ENCODE measurements at regions not wholly inside any gene's neighbourhood (a gene's known extent, or its start where the extent isn't known, plus 50 kb on each side); places are given as distances from the start of the nearest gene placed in this dataset.

DNA sequence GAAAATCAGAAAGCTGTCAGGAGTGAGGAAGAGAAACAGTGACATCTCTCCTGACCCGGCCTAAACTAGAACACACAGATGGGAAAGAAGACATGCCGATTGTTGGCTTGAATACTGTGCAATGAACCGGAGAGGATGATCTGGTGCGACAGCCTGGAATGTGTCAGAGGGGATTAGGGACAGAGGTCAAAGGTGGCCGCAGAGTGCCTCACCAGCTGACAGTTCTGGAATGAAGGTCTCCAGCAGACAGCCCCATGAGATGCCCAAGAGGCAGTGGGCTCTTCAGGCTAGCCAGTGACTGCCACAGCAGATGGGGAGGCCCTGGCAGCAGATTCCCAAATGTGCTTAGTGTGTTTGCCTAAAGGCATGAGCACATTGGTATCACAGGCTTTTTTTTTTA is 623.2 kb downstream of the CDH8 start (continued):
- TF ChIP-seq USF2 (IDR thresholded peaks at IDR 0.05; ENCODE audit: borderline replicate concordance, low read depth, low read length) (no peak), RCOR1 (IDR thresholded peaks at IDR 0.05; ENCODE audit: low read length) (no peak), EZH2phosphoT487 (IDR thresholded peaks at IDR 0.05; ENCODE audit: borderline replicate concordance, low read depth) (no peak), RAD21 (IDR thresholded peaks at IDR 0.05; ENCODE audit: low read length) (no peak), SIN3A (IDR thresholded peaks at IDR 0.05; ENCODE audit: borderline replicate concordance, low read depth, low read length) (no peak), MEF2A (IDR thresholded peaks at IDR 0.05; ENCODE audit: borderline replicate concordance, low read depth) (no peak), MAX (IDR thresholded peaks at IDR 0.05; ENCODE audit: low read depth) (no peak), TAF1 (IDR thresholded peaks at IDR 0.05; ENCODE audit: borderline replicate concordance, low read depth, low read length) (no peak)

DNA sequence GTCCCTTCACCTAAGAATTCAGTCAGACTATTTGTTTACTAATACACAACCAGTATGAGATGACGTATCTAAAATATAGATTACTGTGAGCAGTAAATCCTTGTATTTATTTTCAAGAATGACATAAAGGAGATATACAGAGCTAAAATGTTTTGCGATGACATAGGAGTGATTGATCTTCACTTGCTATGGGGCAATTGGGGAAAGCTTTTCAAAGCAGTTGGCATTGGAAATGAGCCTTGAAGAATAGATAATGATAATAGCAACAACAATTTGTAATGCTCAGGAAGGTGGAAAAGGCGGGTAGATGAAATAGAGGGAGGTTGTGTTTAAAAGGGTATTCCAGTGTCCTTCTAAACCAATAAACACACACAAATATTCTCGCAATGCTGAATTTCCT is 623.7 kb downstream of the CDH8 start:
- no peaks in the 10 kb centered on the region for H3K27me3 ChIP-seq (ENCODE audit: insufficient read depth)
- TF ChIP-seq TAF1 (IDR thresholded peaks at IDR 0.05; ENCODE audit: borderline replicate concordance, low read depth, low read length) (no peak), TCF12 (IDR thresholded peaks at IDR 0.05) (no peak), FOXM1 (IDR thresholded peaks at IDR 0.05; ENCODE audit: low read depth) (no peak), USF1 (IDR thresholded peaks at IDR 0.05; ENCODE audit: borderline replicate concordance, low read depth) (no peak), YY1 (IDR thresholded peaks at IDR 0.05; ENCODE audit: low read depth) (no peak), JUND (IDR thresholded peaks at IDR 0.05) (no peak), RFX5 (IDR thresholded peaks at IDR 0.05; ENCODE audit: low read length) (no peak), RXRA (IDR thresholded peaks at IDR 0.05; ENCODE audit: borderline replicate concordance, low read depth) (no peak), CTCF (IDR thresholded peaks at IDR 0.05) (no peak), CHD2 (IDR thresholded peaks at IDR 0.05; ENCODE audit: low read length, partially characterized antibody) (no peak), RAD21 (IDR thresholded peaks at IDR 0.05; ENCODE audit: low read length) (no peak), MXI1 (IDR thresholded peaks at IDR 0.05; ENCODE audit: low read depth, low read length) (no peak), USF2 (IDR thresholded peaks at IDR 0.05; ENCODE audit: borderline replicate concordance, low read depth, low read length) (no peak), FOSL2 (IDR thresholded peaks at IDR 0.05; ENCODE audit: borderline replicate concordance, low read depth) (no peak), IRF3 (IDR thresholded peaks at IDR 0.05; ENCODE audit: low read depth, low read length) (no peak), TEAD4 (IDR thresholded peaks at IDR 0.05; ENCODE audit: borderline replicate concordance, insufficient read depth) (no peak), EP300 (IDR thresholded peaks at IDR 0.05; ENCODE audit: borderline replicate concordance in 1 of 2, low read depth in 1 of 2, low read length in 1 of 2) (no peak), EZH2phosphoT487 (IDR thresholded peaks at IDR 0.05; ENCODE audit: borderline replicate concordance, low read depth) (no peak), SIN3A (IDR thresholded peaks at IDR 0.05; ENCODE audit: borderline replicate concordance, low read depth, low read length) (no peak)
- H3K27ac ChIP-seq (ENCODE audit: low read depth in 2 of 2, low read length in 1 of 2): no peak overlapping the region
- H3K4me1 ChIP-seq (ENCODE audit: control insufficient read depth in 1 of 2, insufficient read depth in 2 of 2, low read depth in 1 of 2, low read length in 1 of 2): no peaks in the 10 kb centered on the region
- CTCF ChIA-PET: no interaction called here
- H3K4me2 ChIP-seq: no peak overlapping the region
- no peaks in the 10 kb centered on the region; the same call in 1 of the 2 replicates for H3K9me2 ChIP-seq
- 33% methylated on average over 4 of the region's 4 CpGs for WGBS (ENCODE audit: low lambda C conversion rate)
- no peaks in the 10 kb centered on the region for H3F3A ChIP-seq (replicated peaks; ENCODE audit: insufficient read depth)
- no peaks in the 10 kb centered on the region for H4K20me1 ChIP-seq (ENCODE audit: insufficient read depth)
- POLR2A ChIA-PET: no interaction called here
- H3K36me3 ChIP-seq (replicated peaks in 1 of 2; ENCODE audit: control insufficient read depth in 1 of 2, insufficient read depth in 2 of 2, low read length in 1 of 2): no peaks in the 10 kb centered on the region
- no peaks in the 10 kb centered on the region for H3K9me3 ChIP-seq
- no peak for DNase-seq
- no peak overlapping the region for H2AFZ ChIP-seq (ENCODE audit: low read depth)
- no peak overlapping the region for H3K9ac ChIP-seq
- no peaks in the 10 kb centered on the region for H3K79me2 ChIP-seq (ENCODE audit: insufficient read depth)
- H3K4me3 ChIP-seq (ENCODE audit: low read depth in 2 of 2, low read length in 1 of 2): no peak overlapping the region

Data from SK-N-SH (cell line).